GM12878 (cell line): ENCODE measurements at regions not wholly inside any gene's neighbourhood (a gene's known extent, or its start where the extent isn't known, plus 50 kb on each side); places are given as distances from the start of the nearest gene placed in this dataset.

Source experiments
- BCLAF1 ChIP-seq: fragments of 450-650 bp; IDR thresholded peaks from 2 replicates; pipeline ENCODE4 v1.6.1; 2017; ENCODE audit warnings: antibody characterized with exemption, mild to moderate bottlenecking, moderate library complexity
- EED ChIP-seq: sonication (generic); IDR thresholded peaks from 2 replicates; pipeline ENCODE4 v1.6.1; 2016; ENCODE audit warnings: antibody characterized with exemption, low read depth
- SMAD5 ChIP-seq: IDR thresholded peaks from 2 replicates; pipeline ENCODE4 v1.6.1; 2016; ENCODE audit warnings: antibody characterized with exemption, low read depth
- WRNIP1 ChIP-seq: IDR thresholded peaks from 2 replicates; pipeline ENCODE4 v1.6.1; 2011; ENCODE audit warnings: low read depth, low read length, improper control_type of control experiment, borderline replicate concordance

GRCh38 chr4:100811046-100811445, 293.2 kb upstream of the EMCN start:
- TF ChIP-seq SMAD5 (no peak), WRNIP1 (no peak), BCLAF1 (no peak), EED (no peak)
